CD4-positive, alpha-beta T cell treated with Interleukin-6 for 4 hours (primary cell): ENCODE measurements at regions not wholly inside any gene's neighbourhood (a gene's known extent, or its start where the extent isn't known, plus 50 kb on each side); places are given as distances from the start of the nearest gene placed in this dataset.

Experiments
- DNase-seq: peaks from one replicate; pipeline ENCODE4 v3.0.0-alpha.2; 2020; ENCODE audit warnings: mixed read lengths

DNA sequence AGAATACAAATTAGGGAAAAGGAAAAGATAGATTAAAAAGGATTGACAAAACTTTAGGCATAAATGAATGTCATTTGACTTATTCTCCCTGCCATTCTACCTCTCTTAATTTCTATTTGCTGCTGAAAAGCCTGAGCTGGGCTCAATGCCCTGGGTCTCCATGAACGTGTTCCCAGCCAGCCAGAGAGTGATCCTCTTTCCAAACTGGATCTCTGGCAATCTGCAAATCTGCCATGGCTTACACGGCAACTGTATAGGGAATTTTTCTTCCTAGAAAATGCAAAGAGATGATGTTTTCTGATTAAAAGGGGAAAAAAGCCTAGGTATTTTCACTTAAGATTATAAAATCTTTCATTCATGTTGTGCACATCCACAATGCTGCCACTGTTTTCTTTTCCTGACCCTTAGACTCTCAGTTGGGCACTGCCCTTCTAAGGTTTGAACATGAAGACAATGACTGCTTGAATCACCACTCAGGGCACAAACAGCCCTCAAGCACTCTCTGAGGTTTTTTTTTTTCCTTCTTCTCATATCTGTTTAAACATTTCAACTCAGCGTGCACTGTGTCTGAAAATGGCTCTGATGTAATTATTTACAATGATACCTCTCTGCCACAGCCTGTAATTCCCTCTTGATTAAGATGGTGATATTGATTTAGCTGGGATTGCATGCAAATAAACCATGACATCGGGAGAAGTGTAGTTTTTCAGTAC is 60.3 kb downstream of the DACT1 start:
- DNase-seq = no peak

DNA sequence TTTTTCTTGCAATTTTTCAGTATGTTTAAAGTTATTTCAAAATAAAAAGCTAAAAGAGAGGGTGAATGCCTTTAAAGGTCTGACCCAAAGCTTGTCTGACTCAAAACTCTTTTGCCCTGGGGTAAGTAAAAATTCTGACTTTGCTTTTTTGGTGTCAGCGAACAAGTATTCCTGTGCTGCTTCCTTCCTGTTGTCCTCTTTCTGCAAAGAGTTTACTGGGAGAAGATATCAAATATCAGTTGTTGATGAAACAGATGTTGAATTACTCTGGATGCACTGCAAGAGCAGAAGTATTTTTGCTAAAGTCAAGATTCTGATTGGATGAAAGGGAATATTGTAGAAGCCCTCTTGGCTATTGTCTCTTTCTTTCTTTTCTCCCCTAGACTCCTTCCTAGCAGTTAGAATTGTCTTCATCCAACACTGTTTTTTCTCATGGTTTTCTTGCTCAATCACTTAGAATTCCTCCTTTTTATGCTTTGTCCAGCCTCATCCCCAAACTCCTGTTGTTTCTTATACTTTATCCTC is 62.0 kb downstream of the DACT1 start:
- DNase-seq = no peak

DNA sequence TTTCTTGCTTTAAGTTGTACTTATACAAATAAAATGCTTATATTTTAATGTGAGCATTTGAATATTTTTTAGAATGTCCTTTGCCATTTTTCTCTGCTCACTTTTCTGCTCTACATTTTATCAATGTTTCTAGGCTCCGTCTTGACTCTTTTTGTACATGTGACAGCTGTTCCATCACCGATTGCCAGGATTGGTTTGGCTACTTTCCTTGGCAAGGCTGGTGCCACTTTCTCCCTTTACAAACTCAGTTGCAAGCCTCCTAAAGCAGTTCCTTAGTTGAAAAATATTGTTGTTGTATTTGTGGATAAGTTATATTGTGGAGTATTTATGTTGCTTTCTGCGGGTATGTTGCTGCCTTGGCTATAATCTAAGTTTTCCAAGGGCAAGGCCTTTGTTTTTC is 63.4 kb downstream of the DACT1 start:
- no peak for DNase-seq

DNA sequence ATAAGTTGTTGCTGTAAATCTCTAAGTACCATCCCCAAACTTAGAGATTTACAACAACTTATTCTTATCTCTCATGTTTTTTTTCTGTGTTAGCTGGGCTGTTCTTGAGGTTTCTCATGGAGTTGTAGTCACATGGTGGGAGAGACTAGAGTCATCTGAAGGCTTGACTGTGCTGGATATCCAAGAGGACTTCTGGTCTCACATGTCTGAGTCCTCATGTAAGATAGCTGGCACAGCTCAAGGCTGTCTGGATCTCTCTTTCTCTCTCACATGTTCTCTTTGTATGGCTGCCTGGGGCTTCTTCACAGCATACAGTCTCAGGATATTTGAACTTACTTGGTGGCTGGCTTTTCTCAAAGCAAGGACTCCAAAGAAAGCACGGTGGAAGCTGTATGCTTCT is 63.8 kb downstream of the DACT1 start:
- DNase-seq = no peak

DNA sequence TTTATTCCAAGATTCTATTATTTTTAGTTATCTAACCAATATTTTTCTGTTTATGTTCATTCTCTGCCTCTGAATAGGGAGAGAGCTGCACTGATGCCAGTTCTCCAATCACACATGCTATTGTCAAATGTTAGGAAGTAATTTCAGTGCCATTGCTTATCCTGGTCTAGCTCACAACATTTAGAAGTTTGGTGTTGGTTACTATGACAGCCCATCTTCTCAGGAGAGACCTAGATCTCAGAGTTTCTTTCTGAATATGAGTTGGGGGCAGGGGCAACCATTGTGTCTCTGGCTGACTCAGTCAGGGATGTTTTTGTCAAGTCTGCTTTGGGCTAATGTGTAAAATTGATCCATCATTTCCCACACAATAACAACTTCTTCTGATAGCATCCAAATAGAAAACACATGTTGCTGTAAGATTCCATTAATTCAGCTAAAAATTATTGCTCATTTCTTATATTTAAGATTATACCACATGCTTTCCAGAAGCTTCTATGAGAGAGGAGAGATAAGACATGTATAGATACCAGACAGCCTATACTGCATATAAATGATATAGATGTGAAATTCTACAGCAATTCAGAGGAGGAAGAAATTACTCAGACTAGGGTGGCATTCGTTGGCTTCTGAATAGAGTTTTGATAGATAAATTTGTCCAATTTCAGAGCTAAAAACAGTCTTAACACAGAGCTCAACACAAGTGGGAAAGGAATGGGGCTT is 64.8 kb downstream of the DACT1 start:
- DNase-seq = no peak

DNA sequence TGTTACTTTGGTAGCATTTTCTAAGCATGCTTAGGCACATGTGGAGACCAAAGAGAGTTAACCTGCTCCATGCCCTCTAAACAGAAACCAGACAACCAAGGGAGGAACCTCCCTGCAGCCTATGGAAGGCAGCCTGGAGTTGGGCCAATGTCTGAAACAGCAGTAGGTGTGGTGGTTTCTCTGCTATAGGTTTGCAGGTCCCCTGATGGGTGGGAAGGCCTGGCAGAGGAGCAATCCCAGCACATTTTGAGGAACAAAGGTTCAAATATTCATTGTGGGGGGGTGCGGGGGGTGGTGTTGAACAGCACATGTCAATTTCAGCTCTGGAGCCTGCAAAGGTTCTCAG is 65.4 kb downstream of the DACT1 start:
- DNase-seq = no peak

DNA sequence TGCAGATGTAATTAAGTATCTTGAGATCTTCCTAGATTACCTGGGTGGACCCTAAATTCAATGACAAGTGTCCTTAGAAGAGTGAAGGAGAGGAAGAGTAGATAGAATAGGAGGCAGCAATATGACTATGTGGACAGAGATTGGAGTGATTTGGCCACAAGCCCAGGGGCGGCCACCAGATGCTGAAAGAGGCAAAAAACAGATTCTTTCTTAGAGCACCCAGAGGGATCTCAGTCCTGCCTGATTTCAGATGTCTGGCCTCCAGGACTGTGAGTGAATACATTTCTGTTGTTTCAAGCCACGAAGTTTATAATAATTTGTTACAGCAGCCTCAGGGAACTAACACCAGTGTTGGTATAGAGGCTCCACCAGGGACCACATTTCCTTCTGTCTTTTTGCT is 67.3 kb downstream of the DACT1 start:
- no peak for DNase-seq

DNA sequence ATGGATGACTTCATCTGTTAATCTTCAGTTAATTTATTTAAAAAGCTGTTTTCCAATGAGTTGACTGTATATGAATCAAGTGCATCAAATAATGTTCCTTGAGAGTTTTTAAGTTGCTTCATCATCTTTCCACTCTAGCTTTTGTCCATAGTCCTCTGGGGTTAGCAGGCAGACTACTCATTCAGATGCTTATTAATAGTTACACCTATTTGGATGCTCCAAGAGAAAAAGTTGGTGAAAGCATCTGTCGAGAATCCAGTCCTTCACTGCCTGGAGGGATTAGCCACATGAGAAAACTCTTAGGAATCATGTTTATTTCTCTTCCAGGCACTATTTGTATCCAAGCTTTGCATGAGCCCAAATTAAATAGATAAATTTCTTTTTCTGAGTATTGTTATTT is 70.2 kb downstream of the DACT1 start:
- no peak for DNase-seq

DNA sequence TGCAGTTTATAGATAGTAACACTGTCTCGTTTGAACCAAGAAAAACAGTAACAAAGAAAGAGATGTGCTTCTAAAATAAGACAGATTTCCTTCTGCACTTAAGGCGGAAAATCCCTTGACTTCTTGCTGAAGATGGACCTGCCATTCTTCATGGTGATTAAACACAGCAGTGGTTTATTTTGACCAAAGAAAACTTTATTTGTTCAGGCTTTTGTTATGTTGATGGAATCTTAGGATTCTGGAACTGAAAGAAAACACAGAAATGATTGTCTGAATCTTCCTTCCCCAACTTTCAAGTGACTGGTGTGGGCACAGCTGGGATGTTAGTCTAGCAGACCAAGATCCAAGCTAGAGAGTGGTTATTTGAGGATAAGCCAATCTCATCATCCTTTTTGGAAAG is 72.2 kb downstream of the DACT1 start:
- DNase-seq = no peak

DNA sequence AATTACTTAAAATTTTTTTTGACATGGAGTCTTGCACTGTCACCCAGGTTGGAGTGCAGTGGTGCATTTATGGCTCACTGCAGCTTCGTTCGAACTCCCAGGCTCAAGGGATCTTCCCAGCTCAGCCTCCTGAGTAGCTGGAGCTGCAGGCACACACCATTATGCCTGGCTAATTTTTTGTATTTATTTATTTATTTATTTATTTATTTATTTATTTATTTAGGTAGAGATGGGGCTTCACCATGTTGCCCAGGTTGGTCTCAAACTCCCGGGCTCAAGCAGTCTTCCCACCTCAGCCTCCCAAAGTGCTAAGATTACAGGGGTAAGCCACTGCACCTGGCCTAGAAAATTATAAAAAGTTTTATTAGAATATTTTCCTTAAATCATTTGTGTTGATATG is 73.6 kb downstream of the DACT1 start:
- DNase-seq = no peak

DNA sequence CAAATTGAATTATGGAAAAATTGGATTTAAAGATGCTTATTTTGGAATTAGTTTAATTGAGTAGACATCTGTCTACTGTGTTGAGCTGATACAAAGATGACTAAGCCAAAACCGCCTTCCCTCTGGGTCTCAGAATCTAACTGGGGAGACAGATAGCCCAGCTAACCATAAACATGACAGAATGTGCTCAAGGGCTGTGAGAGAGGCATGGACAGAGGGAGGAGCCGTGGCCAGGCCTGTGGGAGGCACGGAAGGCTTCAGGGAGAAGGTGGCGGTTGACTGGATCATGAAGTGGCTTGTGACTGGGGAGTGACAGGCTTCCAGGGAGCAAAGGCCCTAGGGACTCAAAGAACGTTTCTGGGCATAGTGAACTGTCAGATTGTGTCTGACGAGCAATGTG is 74.6 kb downstream of the DACT1 start:
- no peak for DNase-seq

DNA sequence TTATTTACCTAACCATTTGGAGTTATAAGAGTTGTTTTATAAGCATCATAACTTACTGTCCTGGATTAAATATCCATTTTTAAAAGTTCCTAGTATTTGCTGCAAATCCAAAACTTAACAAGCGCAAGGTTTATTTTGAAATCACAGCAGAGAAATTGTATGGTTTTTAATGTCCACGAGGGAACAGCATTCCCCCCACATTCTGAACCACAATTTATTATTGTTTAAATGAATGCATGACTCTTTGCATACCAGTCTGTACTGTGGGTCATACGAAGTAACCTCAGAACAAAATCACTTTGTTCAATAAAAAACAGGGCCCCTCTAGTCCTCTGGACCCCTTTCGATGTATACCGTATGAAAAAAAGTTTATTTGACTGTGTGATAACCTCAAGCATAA is 75.9 kb downstream of the DACT1 start:
- no peak for DNase-seq

DNA sequence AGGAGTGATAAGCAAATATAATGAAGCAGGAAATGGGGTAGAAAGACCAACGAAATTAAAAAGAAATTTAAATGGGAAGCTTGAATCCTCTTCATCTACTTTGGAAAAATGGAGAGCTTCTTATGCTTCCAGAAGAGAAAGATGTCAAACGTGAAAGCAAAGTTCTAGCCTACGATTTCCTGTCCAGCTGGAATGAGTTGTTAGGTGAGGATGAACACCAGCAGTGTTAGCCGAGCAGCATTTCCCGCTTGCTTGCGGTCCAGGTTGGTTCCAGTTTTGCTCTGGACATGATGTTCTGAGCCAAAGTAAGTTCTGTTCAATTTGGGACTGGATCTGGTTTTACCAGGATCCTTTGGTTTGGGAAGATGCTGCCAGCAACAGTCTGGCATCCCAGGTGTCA is 78.9 kb downstream of the DACT1 start:
- DNase-seq = no peak

DNA sequence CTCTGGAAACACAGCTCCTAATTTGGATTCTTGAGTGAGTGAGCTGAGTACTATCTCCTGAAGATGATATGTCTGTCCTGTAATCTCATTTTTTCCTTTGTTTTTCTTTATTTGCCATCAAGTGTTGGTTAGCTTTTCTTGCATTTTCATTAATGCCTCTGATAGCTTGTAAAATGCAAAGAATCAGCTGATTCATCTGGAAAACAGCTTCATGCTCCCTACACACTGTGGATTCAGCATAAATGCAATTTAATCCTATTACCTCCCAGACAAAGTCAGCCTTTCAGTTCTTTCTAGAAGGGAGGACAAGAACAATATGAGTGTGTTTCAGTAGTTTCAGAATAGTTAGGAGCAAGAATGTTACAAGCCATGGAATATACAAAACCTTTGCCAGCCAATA is 79.4 kb downstream of the DACT1 start:
- DNase-seq = no peak

DNA sequence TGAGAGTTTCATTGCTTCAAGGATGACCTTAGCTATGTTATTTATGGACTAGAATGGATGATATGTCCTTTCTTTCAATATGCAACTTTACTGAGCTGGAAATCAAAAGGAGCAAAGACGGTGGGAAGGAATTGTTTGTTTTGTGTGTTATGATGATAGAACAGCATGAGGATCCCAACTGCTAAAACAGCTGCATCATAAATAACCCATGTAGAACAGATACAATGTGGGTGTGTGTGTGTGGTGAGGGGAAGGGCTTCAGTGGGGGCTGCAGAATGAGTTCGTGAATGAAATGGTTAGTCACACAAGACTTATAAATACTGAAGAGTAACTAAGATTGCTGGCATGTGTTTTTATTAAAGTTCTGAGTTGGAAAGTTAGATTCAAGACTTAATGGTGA is 80.1 kb downstream of the DACT1 start:
- no peak for DNase-seq

DNA sequence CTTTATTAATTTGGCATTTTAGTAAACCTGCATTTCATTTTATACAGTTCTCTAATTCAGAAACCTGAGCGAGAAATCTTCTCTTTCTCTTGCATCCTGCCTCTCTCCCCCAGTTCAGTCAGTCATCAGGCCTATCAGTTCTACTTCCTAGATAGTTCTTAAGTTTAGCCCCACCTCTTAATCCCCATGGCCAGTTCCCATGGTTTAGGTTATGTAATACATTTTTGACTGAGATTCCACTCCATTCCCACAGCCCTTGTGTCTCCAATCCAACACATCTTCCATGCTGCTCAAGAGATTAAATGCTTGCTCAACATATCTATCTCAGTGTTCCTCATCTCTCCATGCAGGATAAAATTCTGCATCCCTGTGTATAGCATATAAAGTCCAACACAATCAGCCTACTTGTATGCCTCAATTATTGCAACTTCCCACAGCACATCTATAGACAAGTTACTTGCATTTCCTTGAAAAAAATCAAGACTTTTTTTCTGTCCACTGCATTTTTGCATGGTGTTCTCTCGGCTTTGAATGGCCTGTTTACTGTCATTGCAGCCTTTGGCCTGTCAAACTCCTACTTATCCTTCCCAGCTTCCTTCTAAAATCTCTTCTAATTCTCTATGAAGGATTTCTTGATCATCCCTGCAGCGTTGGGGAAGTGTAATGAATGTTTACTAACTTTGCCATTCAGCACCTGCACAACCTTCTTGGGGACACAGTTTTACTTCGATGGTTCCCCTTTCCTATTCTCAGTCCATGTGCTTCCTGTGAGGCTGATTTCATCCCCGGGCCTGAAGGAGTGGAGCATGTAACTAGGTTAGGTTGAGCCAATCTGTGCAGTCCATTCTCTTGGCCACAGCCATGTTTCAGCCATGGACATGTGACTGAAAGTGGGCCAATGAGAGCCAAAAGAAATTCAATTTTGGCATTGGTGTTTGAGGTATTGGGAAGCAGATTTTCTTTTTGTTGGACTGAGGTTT is 80.8 kb downstream of the DACT1 start:
- DNase-seq = no peak

DNA sequence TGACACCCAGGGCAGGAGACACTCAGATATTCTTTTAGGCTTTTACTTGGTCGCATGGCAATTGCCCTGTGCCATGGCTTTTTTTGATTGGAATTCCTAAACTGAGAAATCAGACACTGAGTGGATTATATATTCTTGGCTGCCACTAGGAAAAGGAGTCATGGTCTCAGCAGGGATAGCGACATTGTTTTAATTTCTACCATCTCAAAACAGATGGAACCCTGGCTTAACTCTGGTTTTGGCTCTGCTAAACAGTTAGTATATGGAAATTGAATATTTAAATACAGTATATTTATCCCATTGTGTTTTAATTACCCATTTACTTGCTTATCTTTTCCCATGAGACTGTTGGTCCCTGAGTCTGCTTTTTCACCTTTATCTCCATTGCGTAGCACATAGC is 84.0 kb downstream of the DACT1 start:
- DNase-seq = no peak

DNA sequence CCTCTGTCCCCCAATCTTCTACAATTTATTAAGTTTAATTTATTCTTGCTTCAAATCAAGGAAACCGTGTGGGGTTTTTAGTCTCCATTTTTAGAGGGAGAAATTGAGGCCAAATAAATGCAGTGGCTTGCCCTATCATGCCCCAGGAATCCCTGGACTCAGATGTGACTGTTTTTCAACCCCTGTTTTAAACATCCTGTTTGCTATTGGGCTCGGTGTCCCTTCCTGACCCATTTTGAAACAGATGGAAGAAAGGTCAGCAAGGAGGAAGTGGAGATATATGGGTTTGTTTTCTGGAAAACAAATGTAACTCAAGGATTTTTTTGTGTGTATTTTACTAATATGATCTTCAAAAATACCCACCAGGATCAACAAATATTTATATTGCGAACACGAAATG is 84.7 kb downstream of the DACT1 start:
- DNase-seq = no peak

DNA sequence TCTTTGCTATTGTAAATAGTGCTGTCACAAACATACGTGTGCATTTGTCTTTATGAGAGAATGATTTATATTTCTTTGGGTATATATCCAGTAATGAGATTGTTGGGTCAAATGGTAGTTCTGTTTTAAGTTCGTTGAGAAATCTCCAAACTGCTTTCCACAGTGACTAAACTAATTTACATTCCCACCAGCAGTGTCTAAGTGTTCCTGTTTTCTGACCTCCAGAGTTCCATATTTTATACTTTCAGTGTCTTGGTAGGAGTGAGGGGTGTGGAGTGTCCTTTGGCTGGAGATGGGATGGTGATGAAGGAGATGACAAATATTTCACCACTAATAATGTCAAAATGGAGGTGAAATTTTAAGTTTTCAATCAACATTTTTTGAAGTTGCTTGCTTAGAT is 86.4 kb downstream of the DACT1 start:
- DNase-seq = no peak

DNA sequence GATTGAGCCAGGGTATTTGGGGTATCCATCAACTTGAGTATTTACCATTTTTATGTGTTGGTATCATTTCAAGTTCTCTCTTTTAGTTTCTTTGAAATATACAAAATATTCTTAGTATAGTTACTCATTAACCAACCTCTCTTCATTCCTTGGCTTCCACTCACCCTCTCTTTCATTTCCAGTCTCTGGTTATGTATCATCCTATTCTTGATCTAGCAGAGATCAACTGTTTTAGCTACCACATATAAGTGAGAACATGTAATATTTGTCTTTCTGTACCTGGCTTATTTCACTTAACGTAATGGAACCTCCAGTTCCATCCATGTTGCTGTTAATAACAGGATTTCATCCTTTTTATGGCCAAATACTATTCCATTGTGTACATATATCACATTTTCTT is 86.9 kb downstream of the DACT1 start:
- no peak for DNase-seq

DNA sequence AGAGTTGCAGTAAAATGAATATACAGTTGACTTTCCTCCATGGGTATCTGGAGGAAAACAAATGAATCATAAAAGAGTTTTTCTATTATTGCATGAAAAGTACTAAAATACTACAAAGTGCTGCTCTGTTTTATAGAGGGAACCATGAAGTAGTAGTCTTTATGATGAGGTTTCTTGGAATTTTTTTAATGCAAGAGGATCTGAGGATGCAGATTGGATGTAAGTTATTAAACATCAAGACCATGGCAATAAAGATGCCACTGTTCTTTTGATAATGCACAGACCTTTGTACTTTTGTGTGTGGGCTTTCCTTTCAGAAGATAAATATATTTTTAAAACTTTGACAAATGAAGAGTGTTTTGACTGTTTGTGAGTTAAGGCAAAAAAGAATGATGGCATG is 87.5 kb downstream of the DACT1 start:
- DNase-seq = no peak

DNA sequence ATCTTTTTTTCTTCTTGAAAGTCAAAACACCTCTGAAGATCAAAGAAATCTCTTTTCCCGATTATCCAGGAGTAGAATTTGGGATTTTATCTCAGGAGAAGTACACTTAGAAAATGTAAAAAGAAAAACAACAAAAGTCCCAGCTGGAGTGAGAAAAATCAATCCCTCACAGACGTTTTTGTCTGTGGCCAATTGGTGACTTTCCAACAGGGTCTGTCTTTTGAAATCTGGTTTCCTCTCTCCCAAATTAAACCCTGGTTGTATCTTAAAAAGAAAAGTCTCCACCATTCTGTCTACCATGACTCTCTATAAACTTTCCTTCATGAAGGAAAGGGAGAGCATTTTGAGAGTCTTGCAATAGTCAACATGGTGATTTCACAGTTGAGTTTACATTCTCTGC is 88.1 kb downstream of the DACT1 start:
- DNase-seq = no peak

DNA sequence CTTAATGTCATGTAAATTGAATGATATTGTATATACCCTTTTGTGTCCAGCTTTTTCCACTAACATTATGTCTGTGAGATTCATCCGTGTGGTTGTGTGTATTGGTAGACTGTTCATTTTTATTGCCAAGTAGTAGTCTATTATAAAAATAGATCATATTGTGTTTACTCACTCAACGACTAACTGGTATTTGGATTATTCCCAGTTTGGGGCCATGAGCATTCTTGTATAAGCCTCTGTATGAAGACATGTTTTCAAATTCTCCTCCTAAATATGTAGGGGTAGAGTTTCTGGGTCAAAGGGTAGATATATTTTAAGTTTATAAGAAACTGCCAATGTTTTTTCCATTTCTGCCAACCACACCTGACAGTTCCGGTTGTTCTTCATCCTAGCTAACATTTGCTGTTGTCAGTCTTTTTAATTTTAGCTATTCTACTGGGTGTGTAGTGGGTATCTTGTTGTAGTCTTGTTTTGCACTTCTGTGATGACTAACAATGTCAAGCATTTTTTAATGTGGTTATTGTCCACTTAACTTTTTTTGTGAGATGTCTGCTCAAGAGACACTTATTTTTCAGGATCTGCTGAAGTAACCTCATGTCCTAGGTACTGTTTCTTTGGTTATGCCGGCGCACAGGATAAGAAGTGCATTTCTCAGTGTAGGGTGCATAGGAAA is 93.2 kb downstream of the DACT1 start:
- no peak for DNase-seq
